A673 (cell line): ENCODE measurements at regions not wholly inside any gene's neighbourhood (a gene's known extent, or its start where the extent isn't known, plus 50 kb on each side); places are given as distances from the start of the nearest gene placed in this dataset.

ENCODE experiments used
- EZH2 ChIP-seq: fragments of 200-600 bp; sonication (generic); IDR thresholded peaks from 2 replicates; pipeline ENCODE4 v1.6.1; 2017; ENCODE audit warnings: borderline replicate concordance, low read depth, mild to moderate bottlenecking, mixed read lengths, antibody characterized with exemption, low read length; ENCODE audit not compliant: poor library complexity, severe bottlenecking
- TF ChIP-seq, protein P1 (sequence below): fragments of 300-800, 200-600 bp; sonication (generic); conservative IDR thresholded peaks from 2 replicates; pipeline ENCODE4 v1.5.1; 2017; ENCODE audit warnings: low read depth, mild to moderate bottlenecking, antibody characterized with exemption, low read length, moderate library complexity, mixed read lengths

DNA sequence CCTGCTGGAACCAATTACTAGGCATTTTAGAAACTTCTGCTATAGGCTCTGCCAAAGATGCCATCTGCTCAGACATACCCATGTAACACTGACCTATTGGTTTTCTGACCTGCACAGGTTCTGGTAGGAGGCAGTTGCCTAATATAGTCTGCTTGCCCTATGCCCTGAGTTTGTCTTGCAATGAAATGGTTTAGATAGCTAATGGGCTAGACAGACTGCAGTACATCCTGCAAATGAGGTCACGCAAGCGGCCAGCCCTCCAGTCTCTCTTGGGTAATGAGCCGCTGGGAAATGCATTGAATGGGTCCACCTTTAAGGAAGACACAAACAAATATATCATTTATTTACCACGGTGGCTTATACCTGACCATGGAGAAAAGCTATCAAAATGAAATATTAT lies 90.6 kb upstream of the B3GAT2 start:
- TF ChIP-seq, protein P1, sequence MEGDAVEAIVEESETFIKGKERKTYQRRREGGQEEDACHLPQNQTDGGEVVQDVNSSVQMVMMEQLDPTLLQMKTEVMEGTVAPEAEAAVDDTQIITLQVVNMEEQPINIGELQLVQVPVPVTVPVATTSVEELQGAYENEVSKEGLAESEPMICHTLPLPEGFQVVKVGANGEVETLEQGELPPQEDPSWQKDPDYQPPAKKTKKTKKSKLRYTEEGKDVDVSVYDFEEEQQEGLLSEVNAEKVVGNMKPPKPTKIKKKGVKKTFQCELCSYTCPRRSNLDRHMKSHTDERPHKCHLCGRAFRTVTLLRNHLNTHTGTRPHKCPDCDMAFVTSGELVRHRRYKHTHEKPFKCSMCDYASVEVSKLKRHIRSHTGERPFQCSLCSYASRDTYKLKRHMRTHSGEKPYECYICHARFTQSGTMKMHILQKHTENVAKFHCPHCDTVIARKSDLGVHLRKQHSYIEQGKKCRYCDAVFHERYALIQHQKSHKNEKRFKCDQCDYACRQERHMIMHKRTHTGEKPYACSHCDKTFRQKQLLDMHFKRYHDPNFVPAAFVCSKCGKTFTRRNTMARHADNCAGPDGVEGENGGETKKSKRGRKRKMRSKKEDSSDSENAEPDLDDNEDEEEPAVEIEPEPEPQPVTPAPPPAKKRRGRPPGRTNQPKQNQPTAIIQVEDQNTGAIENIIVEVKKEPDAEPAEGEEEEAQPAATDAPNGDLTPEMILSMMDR: no peak
- TF ChIP-seq EZH2: no peak
